Parathyroid adenoma (tissue), 2 donors: ENCODE measurements at regions not wholly inside any gene's neighbourhood (a gene's known extent, or its start where the extent isn't known, plus 50 kb on each side); places are given as distances from the start of the nearest gene placed in this dataset.

Source experiments
- H2AFZ ChIP-seq: fragments of 300-600 bp; sonication (generic); one replicate; pipeline ENCODE4 v1.7.0; 2017; ENCODE audit warnings: antibody characterized with exemption, mild to moderate bottlenecking
- H3K27ac ChIP-seq: fragments of 300-600 bp; sonication (generic); one replicate; pipeline ENCODE4 v1.7.0; 2017
- H3K27me3 ChIP-seq: fragments of 300-600 bp; sonication (generic); one replicate; pipeline ENCODE4 v1.7.0; 2017; ENCODE audit warnings: low read length; ENCODE audit not compliant: control insufficient read depth, insufficient read depth
- H3K36me3 ChIP-seq: fragments of 300-600 bp; sonication (generic); one replicate; pipeline ENCODE4 v1.7.0; 2017; ENCODE audit warnings: low read length; ENCODE audit not compliant: control insufficient read depth, insufficient read depth
- H3K4me1 ChIP-seq: fragments of 300-600 bp; sonication (generic); one replicate; pipeline ENCODE4 v1.7.0; 2017; ENCODE audit warnings: control low read depth
- H3K4me2 ChIP-seq: fragments of 300-600 bp; sonication (generic); one replicate; pipeline ENCODE4 v1.7.0; 2017; ENCODE audit warnings: low read length
- H3K4me3 ChIP-seq: fragments of 300-600 bp; sonication (generic); one replicate; pipeline ENCODE4 v1.7.0; 2017; ENCODE audit warnings: low read depth, low read length
- H3K79me2 ChIP-seq: fragments of 300-600 bp; sonication (generic); one replicate; pipeline ENCODE4 v1.7.0; 2017; ENCODE audit warnings: control low read depth
- H3K9ac ChIP-seq: fragments of 300-600 bp; sonication (generic); one replicate; pipeline ENCODE4 v1.7.0; 2017; ENCODE audit warnings: mild to moderate bottlenecking
- H3K9me3 ChIP-seq: fragments of 300-600 bp; sonication (generic); one replicate; pipeline ENCODE4 v1.7.0; 2017; ENCODE audit warnings: low read length; ENCODE audit not compliant: control insufficient read depth
- TF ChIP-seq, protein P1 (sequence below): fragments of 300-600 bp; sonication (generic); IDR thresholded peaks from one replicate; pipeline ENCODE4 v1.7.0; 2017; ENCODE audit warnings: antibody characterized with exemption, mild to moderate bottlenecking
- donor health status: primary hyperparathyroidism.

DNA sequence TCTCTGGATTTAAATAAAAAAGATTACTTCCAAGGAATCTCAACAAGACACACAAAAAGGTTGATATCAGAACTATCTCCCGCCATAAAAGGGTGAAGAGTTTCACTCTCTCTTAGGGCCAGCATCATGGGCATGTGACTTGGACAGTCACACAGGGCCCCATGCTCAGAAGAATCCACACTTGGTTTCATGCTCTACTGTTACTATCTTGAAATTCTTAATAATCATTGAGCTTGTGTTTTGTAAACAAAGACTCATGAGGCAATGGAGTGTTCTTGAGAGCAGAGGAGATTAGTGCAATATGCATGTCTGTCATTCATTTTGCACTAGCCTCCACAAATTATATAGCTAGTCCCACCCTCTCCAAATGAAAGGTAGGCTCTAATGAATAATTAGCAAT lies 58.4 kb downstream of the HMHB1 start:
- no peaks in the 10 kb centered on the region for H3K36me3 ChIP-seq

DNA sequence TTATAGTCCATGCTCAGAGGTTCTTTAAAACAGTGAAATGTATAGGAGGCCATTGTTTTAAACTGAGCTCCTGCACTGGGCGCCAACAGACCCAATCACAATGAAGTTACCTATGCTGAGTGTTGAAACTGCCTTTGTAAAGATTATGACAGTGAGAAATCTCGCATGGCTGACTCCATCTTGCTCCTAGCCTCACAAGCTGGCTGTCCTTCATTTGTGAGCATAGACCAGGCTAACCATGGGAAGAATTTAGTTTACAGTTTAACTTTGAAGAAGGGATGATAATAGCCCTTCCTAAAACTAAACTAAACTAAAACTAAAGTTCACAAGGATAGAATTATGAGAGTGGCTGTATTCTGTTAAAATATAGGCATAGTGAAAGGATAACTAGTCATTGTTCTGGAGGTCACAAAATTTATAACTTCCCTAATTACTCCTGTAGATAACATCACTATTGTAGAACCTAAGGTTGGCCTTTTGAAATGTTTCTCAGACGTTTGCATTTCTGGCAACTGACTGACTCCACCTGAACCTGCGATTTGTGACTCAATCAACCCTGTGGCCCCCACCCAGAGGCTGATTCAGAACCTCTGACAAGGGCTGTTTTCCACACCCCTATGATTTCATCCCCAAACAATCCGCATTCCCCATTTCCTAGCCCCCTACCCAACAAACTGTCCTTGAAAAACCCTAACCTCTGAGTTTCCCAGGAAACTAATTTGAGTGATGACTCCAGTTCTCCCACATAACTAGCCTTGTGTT lies 59.1 kb downstream of the HMHB1 start:
- no peak overlapping the region for H3K9ac ChIP-seq
- H3K9me3 ChIP-seq: no peaks in the 10 kb centered on the region
- TF ChIP-seq, protein P1, sequence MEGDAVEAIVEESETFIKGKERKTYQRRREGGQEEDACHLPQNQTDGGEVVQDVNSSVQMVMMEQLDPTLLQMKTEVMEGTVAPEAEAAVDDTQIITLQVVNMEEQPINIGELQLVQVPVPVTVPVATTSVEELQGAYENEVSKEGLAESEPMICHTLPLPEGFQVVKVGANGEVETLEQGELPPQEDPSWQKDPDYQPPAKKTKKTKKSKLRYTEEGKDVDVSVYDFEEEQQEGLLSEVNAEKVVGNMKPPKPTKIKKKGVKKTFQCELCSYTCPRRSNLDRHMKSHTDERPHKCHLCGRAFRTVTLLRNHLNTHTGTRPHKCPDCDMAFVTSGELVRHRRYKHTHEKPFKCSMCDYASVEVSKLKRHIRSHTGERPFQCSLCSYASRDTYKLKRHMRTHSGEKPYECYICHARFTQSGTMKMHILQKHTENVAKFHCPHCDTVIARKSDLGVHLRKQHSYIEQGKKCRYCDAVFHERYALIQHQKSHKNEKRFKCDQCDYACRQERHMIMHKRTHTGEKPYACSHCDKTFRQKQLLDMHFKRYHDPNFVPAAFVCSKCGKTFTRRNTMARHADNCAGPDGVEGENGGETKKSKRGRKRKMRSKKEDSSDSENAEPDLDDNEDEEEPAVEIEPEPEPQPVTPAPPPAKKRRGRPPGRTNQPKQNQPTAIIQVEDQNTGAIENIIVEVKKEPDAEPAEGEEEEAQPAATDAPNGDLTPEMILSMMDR: no peak
- H3K27me3 ChIP-seq: no peaks in the 10 kb centered on the region
- no peaks in the 10 kb centered on the region for H3K79me2 ChIP-seq
- H3K4me3 ChIP-seq: no peak overlapping the region
- H3K4me1 ChIP-seq: peaks cover 29% of the 10 kb centered on the region
- no peaks in the 10 kb centered on the region for H3K36me3 ChIP-seq
- no peak overlapping the region for H3K4me2 ChIP-seq
- peak overlapping the region; percentile 43 for H2AFZ ChIP-seq
- peak overlapping the region; percentile 2 for H3K27ac ChIP-seq

More for the DNA sequence above, 58.4 kb downstream of the HMHB1 start:
- H3K27ac ChIP-seq: no peak overlapping the region
- no peak overlapping the region for H2AFZ ChIP-seq
- TF ChIP-seq, protein P1: no peak
- no peak overlapping the region for H3K4me2 ChIP-seq
- no peak overlapping the region for H3K9ac ChIP-seq
- no peaks in the 10 kb centered on the region for H3K9me3 ChIP-seq
- H3K79me2 ChIP-seq: no peaks in the 10 kb centered on the region
- no peak overlapping the region for H3K4me3 ChIP-seq
- H3K4me1 ChIP-seq: peaks cover 30% of the 10 kb centered on the region
- H3K27me3 ChIP-seq: no peaks in the 10 kb centered on the region

DNA sequence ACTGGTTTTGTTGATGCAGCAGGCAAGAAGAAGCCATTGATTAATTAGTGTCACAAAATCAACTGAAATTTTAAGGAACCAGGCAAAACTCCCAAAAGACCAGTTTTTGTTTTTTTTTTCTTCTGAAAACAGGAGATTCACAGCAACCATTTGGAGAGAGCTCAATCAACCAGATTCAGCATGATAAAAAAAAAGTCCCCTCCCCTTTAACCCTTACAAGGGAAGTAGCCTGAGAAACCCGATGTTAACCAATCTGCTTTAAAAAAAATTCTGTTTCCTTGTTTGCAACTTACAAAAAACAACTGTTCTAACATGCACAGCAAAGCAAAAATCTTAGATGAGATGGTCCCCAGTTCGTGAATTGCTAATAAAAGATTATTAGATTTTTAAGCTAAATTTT lies 59.7 kb downstream of the HMHB1 start:
- Histone ChIP-seq H3K9ac (no peak overlapping the region), H3K27ac (peak overlapping the region; percentile 2), H3K79me2 (no peaks in the 10 kb centered on the region), H3K9me3 (no peaks in the 10 kb centered on the region), H3K4me1 (peaks cover 25% of the 10 kb centered on the region), H3K4me2 (no peak overlapping the region), H3K4me3 (no peak overlapping the region), H3K27me3 (no peaks in the 10 kb centered on the region), H2AFZ (peak overlapping the region; percentile 43), H3K36me3 (no peaks in the 10 kb centered on the region)
- TF ChIP-seq, protein P1: no peak

DNA sequence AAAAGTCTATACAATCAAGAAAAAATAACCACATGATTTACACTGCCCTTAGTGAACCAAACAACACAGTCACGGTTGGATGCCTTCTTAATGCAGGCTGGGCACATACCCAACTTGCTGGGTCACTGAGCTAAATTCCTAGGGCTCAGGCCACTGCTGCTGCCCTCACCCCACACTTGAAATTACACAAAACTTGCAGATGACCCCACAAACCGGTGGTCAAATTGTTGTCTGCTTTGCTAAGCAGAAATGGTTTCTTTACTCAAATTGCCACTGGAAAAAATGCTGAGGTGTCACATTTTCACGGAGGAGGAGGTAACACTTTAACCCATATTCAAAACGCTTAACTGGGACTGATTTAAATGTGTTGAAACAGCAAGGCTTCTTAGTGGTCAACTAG lies 62.4 kb downstream of the HMHB1 start:
- H3K36me3 ChIP-seq: no peaks in the 10 kb centered on the region
- peak overlapping the region; percentile 25 for H3K27ac ChIP-seq
- H3K27me3 ChIP-seq: no peaks in the 10 kb centered on the region
- TF ChIP-seq, protein P1: no peak
- peak overlapping the region; percentile 30 for H3K4me2 ChIP-seq
- H3K9ac ChIP-seq: no peak overlapping the region
- peaks cover 29% of the 10 kb centered on the region for H3K4me1 ChIP-seq
- H3K4me3 ChIP-seq: peak overlapping the region; percentile 7
- H3K9me3 ChIP-seq: no peaks in the 10 kb centered on the region
- no peak overlapping the region for H2AFZ ChIP-seq
- H3K79me2 ChIP-seq: no peaks in the 10 kb centered on the region

DNA sequence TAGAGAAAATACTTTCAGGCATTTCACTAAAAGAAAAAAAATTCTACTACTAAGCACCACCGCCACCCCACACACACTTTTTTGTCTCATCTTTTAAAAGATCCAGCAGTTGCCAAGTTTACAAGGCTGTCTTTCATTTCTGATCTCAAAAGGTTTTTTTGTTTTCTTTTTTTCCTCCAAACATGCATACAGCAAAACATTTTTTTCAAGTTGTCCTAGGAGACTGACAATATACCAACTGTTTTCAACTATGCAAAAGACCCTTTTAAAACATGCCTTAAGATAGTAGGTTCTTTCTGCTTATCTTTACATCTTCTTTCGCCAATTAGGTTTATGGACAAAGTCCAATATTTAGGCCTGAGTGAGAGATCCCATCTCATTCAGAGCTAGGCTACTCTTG lies 65.2 kb downstream of the HMHB1 start:
- no peak overlapping the region for H3K9ac ChIP-seq
- no peak overlapping the region for H3K27ac ChIP-seq

More for the DNA sequence above, 65.2 kb downstream of the HMHB1 start:
- no peaks in the 10 kb centered on the region for H3K27me3 ChIP-seq
- no peaks in the 10 kb centered on the region for H3K9me3 ChIP-seq
- peaks cover 24% of the 10 kb centered on the region for H3K4me1 ChIP-seq
- H3K4me3 ChIP-seq: no peak overlapping the region
- H3K36me3 ChIP-seq: no peaks in the 10 kb centered on the region
- H2AFZ ChIP-seq: no peak overlapping the region
- H3K4me2 ChIP-seq: no peak overlapping the region
- TF ChIP-seq, protein P1: no peak
- no peaks in the 10 kb centered on the region for H3K79me2 ChIP-seq
